Epithelial cell of esophagus (primary cell): ENCODE measurements at regions not wholly inside any gene's neighbourhood (a gene's known extent, or its start where the extent isn't known, plus 50 kb on each side); places are given as distances from the start of the nearest gene placed in this dataset.

Source experiments
- DNase-seq: peaks from one replicate; pipeline ENCODE4 v3.0.0; 2010; ENCODE audit warnings: low read depth
- H3K4me3 ChIP-seq: 2 replicates; pipeline ENCODE4 v1.5.1; 2011; ENCODE audit warnings: mild to moderate bottlenecking, low read length, control low read depth
- CTCF ChIP-seq: IDR thresholded peaks from 2 replicates; pipeline ENCODE4 v1.5.1; 2011; ENCODE audit warnings: low read depth, mild to moderate bottlenecking, low read length, control low read depth, inconsistent platforms; ENCODE audit not compliant: insufficient read depth; ENCODE audit errors: missing control alignments

GRCh38 chr16:26530584-26531289 is 536.0 kb upstream of the C16orf82 start:
- no peak for DNase-seq
- no peak overlapping the region for H3K4me3 ChIP-seq
- TF ChIP-seq CTCF = no peak

- DNase-seq = no peak
- H3K4me3 ChIP-seq = no peak overlapping the region
- no peak for TF ChIP-seq CTCF
Observed at GRCh38 chr16:26531290-26531730, 535.4 kb upstream of the C16orf82 start.

- DNase-seq = no peak
- H3K4me3 ChIP-seq = no peak overlapping the region
- TF ChIP-seq CTCF = no peak
Observed at GRCh38 chr16:26532456-26532855, 534.3 kb upstream of the C16orf82 start.

GRCh38 chr16:26542198-26542597 is 524.5 kb upstream of the C16orf82 start:
- TF ChIP-seq CTCF = no peak
- no peak for DNase-seq
- no peak overlapping the region for H3K4me3 ChIP-seq

GRCh38 chr16:26546573-26546972 is 520.2 kb upstream of the C16orf82 start:
- no peak for TF ChIP-seq CTCF
- no peak overlapping the region for H3K4me3 ChIP-seq
- DNase-seq = no peak

GRCh38 chr16:26547681-26548080 is 519.0 kb upstream of the C16orf82 start:
- no peak for TF ChIP-seq CTCF
- H3K4me3 ChIP-seq = no peak overlapping the region
- DNase-seq = no peak

GRCh38 chr16:26550111-26550610 is 516.6 kb upstream of the C16orf82 start:
- no peak for TF ChIP-seq CTCF

More at GRCh38 chr16:26550111-26550610, 516.6 kb upstream of the C16orf82 start:
- H3K4me3 ChIP-seq = no peak overlapping the region
- DNase-seq = no peak
